Nucleus accumbens (tissue), 56 donors: ENCODE measurements at regions not wholly inside any gene's neighbourhood (a gene's known extent, or its start where the extent isn't known, plus 50 kb on each side); places are given as distances from the start of the nearest gene placed in this dataset.
A peak's percentile ranks its signal among the peaks of the same experiment; 100 is the strongest.
"Not testable (repeated sequence)": the region's sequence is repeated elsewhere in the genome, so short reads cannot be mapped to it uniquely, and the experiment has no call there.

ENCODE experiments used
- DNase-seq, 56 donors: peaks; one replicate each; lab custom pipeline; 2025; lab: John Stamatoyannopoulos, UW

DNA sequence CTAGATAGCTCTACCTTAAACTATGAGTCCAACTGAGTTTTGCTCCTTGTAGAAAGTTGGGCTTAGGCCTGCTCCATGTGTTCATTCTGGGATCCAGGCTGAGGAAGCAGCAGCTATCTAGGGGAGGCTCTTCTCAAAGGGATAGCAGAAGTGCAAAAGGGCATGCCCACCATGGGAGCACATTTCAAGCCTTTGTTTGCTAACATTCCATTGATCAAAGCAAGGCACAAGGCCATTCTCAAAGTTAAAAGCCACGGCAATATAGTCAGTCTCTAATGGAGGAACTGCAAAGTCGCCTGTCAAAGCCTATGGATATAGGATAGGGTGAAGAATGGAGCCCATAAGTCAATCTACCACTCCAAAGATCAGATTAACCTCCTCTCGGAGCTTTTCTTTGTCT is 488.1 kb upstream of the ARX start:
- no peak for DNase-seq

DNA sequence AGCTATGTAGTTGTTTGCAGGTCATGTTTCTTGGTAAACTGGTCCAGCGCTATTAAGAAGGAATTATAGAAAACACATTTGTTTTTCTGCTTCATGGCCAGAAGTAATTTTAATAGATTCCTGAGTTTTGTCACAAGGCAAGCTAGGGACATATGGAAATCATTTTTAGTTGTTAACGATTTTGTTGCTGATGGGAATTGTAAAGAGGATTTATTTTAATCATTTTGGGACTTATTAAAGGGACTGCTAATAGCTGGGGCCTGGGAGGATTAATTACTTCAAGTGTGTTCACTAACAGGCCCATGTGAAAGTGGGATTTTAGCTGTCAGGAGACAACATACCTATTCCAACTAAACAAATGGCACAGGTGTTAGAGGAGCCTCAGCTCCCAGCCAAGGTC is 492.0 kb upstream of the ARX start:
- DNase-seq = no peak

DNA sequence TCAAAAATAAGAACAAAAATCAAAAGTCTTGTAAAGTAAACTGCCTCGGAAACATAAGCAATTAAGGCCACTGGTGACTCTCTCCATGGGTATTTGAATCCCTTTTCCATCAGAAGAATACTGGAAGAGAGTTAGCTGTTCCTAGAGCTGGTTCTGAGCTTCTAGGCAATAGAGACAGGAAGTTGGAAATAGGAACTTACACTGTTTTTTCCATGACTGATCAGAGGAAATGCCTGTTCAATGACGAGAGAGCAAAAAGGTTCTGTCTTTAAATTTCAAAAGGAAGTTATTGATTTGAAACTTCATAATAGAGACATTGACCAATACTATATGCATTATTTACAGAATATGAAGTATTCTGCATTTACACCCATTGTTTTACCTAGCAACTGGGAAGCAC is 503.5 kb upstream of the ARX start:
- DNase-seq = no peak

DNA sequence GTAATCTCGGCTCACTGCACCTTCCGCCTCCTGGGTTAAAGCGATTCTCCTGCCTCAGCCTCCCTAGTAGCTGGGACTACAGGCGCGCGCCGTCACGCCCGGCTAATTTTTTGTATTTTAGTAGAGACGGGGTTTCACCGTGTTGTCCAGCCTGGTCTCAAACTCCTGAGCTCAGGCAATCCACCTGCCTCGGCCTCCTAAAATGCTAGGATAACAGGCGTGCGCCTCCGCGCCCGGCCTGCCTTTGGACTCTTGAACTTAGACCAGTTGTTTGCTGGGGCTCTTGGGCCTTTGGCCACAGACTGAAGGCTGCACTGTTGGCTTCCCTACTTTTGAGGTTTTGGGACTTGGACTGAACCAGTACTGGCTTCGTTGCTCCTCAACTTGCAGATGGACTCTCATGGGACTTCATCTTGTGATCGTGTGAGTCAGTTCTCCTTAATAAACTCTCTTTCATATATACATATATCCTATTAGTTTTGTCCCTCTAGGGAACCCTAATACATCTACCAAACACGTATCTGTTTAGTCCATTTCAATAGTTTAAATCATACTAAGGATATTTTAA is 506.8 kb upstream of the ARX start:
- not testable (repeated sequence) for DNase-seq

DNA sequence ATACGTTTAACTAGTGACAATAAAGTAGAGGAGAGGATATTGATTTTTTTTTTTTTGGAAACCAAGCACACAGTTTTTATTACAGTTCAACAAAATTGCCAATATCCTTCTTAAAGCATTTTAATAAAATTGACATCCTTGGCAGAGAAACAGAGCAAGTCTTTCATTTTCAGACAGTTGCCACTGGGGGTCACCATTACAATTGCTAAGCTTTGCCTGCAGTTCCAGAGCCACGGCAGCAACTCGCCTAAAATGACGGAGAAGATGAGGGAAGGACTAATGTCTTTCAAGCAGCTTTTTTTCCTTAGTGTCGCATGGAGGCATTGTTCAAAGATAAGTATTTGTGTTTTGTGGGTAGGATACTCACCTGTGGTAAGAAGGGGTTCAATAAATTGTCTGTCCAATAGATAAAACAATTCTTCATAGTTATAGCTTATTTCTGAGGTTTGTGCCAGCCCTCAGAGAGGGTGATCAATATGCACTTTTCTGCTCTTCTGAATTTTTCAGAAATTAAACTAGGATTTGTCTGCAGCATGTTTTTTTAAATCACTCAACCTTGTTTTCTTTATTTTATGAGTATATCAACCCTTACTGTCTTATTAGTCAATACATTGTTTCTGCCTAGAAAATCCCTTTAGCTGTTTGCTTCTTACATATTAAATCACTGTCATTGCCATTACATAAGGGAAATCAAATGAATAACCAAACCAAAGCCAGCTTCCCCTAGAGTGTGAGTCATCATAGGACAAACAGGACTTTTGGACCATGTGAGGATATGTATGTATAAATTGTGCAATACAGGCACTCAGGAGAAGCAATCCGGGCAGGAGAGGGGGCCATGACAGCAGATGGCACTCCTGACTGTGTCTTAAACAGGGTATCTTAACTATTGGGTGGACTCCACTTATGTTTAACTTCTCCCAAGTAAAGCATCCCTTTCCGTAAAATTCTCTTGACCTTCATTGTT is 508.1 kb upstream of the ARX start:
- DNase-seq = peak in 27 of 56 donors; percentile 0 to 52 (median 5)

DNA sequence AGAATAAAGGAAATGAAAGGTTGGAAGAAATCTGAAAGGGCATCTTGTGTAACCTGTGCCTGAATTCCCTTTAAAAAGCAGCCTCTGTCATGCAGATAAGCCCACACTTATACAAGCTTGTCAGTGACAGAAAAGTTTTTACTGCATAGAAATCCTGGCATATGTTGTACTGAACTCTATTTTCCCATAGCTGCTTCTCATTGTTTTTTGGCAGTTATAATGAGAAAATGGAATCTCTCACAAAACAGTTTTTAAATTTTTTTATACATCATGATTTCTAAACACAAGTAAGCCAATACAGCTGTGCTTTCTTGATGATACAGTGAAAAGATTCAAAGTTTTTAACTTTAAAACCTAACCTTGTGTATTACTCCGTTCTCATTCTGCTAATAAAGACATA is 511.4 kb upstream of the ARX start:
- DNase-seq = no peak

DNA sequence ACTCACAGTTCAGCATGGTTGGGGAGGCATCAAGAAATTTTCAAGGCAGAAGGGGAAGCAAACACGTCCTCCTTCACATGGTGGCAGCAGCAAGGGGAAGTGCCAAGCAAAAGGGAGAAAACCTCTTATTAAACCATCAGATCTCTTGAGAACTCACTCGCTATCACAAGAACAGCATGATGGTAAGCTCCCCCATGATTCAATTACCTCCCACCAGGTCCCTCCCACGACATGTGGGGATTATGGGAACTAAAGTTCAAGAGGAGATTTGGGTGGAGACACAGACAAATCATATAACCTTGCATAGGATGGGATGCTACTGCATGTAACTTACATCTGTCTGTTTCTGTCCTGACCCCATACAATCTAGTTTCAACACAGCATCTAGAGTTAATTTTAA is 511.8 kb upstream of the ARX start:
- DNase-seq = peak in 2 of 56 donors; percentile 2 to 6

GRCh38 chrX:25531096-25531495 is 515.3 kb upstream of the ARX start:
- DNase-seq = no peak

GRCh38 chrX:25534091-25534490 is 518.3 kb upstream of the ARX start:
- no peak for DNase-seq

DNA sequence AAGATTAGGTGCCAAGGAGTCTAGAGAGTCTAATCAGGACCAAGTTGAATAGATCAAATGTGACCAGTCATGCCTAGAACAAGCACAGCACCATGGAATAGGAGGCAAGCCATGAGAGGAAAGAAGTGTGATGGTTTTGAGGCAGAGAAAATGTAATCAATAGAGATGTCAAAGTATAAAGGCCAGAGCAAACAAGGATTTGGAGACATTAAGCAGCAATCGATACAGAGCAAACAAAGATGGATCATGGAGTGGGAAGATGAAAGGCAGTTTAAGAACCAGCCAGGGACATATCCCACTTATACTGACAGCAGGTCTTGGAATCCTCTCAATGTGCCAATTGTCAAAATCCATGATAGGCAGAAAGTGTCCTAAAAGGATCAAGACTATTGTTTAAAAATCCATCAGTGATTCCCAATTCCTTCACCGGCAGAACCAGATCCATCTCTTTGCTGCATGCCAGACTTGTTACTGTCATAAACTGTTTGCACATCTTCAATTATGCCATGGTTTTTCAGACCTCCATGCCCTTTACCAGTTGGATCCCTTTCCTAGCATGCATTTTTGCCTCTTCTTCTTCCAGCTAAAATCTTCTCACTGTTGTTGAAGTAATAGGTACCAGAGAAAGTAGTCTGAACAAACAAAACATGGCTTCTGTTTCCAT is 520.7 kb upstream of the ARX start:
- DNase-seq = no peak

GRCh38 chrX:25537699-25538098 is 521.9 kb upstream of the ARX start:
- no peak for DNase-seq

- DNase-seq = no peak
Measured at GRCh38 chrX:25544641-25545040, 528.9 kb upstream of the ARX start.

DNA sequence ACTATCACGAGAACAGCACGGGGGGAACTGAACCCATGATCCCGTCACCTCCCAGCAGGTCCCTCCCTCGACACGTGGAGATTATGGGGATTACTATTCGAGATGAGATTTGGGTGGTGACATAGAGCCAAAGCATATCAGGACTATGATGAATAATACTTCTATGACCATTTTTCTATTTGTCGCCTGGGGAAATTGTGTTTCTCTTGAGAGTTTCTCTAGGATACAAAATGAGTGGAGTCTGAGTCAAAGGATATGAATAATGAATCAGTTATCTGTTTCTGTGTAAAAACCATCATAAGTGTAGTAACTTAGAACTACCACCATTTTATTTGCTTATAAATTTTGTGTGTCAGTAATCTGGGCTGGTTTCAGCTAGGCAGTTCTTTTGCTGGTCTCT is 533.0 kb upstream of the ARX start:
- DNase-seq = no peak

DNA sequence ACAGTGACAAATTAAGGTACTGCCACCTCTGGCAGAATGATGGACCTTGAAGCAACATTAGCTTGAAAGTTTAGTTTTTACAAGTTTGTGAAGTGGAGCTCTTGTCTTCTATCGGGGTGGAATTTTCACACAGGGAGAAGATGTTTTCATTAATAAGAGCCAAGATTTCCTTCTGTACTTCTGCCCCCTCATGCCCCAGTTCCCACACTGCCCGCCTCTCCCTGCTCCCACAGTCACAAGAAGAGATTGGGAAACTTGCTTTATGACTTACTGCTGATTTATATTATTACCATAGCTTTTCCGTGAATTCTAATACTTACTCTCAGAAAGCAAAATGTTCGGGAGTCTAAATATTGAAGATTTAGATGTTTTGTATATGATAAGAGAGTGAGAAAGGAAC is 539.8 kb upstream of the ARX start:
- peak in 4 of 56 donors; percentile 0 to 6 (median 1) for DNase-seq

GRCh38 chrX:25558137-25558536 is 542.4 kb upstream of the ARX start:
- no peak for DNase-seq

GRCh38 chrX:25561190-25561589 is 545.4 kb upstream of the ARX start:
- DNase-seq = no peak

GRCh38 chrX:25573631-25574030 is 557.9 kb upstream of the ARX start:
- no peak for DNase-seq

DNA sequence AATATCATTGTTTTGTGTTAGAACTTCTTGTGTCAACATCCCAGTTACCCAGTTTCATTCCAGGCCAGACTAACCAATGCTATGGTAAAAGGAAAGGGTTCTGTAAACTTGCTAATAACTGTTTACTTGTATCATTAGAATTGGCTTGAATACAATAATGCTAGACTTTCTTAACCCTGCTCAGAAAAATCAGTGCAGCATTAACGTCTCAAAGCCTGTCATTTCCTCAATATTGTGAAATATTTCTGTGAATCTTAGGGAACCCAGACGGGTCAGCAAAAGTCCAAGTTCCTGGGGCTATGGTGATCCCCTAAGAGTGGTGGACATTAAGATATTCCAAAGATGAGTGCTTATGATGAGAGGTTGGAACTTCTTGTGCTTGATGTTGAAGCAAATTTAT is 541.2 kb upstream of the MAGEB18 start:
- DNase-seq = no peak

- no peak for DNase-seq
Measured at GRCh38 chrX:25597551-25597950, 540.6 kb upstream of the MAGEB18 start.

- DNase-seq = no peak
Measured at GRCh38 chrX:25599061-25599460, 539.1 kb upstream of the MAGEB18 start.

DNA sequence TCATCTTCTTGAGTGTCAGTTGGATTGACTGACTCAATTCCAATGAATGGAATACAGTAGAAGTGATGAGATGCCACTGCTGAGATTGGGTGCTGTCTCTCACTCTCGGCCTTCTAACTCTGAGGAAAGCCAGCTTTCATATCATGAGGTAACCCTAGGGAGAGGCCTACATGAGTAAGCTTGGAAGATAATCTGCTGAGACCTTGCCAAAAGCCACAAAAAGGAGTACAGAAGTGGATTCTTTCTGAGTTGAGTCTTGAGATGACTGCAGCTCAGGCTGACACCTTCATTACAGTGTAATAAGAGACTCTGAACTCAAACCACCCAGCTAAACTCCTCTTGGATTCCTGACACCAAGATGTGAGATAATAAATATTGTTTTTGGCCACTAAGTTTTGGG is 537.4 kb upstream of the MAGEB18 start:
- DNase-seq = no peak

GRCh38 chrX:25601323-25601722 is 536.8 kb upstream of the MAGEB18 start:
- no peak for DNase-seq
